Stimulated activated naive B cell treated with anti-CD40 and anti-IgM and Interleukin-4, amounts not matched to agents 10 μg/mL and 1 μg/mL and 100 μg/mL, for 72 hours (primary cell): ENCODE measurements at regions not wholly inside any gene's neighbourhood (a gene's known extent, or its start where the extent isn't known, plus 50 kb on each side); places are given as distances from the start of the nearest gene placed in this dataset.
"Not testable (repeated sequence)": the region's sequence is repeated elsewhere in the genome, so short reads cannot be mapped to it uniquely, and the experiment has no call there.

Experiments used
- ATAC-seq, 2 donors: fragments of 150-1000 bp; cut with Tn5 transposase; replicated peaks; 2 replicates each; pipeline ENCODE4 v1.10.0; 2021; ENCODE audit warnings: moderate library complexity in 1 of 2
- DNase-seq: peaks from one replicate; pipeline ENCODE4 v3.0.0; 2021
- H3K27ac Mint-ChIP-seq: one replicate; pipeline ENCODE4 v1.8.0; 2022; ENCODE audit warnings: mild to moderate bottlenecking, mixed read lengths
- H3K27me3 Mint-ChIP-seq, 2 donors: one replicate each; pipeline ENCODE4 v1.8.0; 2022; ENCODE audit warnings: mixed read lengths in 2 of 2
- H3K36me3 Mint-ChIP-seq, 2 donors: one replicate each; pipeline ENCODE4 v1.8.0; 2022; ENCODE audit warnings: mixed read lengths in 2 of 2, mild to moderate bottlenecking in 1 of 2
- H3K4me1 Mint-ChIP-seq, 2 donors: one replicate each; pipeline ENCODE4 v1.8.0; 2022; ENCODE audit warnings: mixed read lengths in 2 of 2, mild to moderate bottlenecking in 1 of 2
- H3K4me3 Mint-ChIP-seq, 2 donors: one replicate each; pipeline ENCODE4 v1.8.0; 2022; ENCODE audit warnings: mild to moderate bottlenecking in 2 of 2, mixed read lengths in 2 of 2, moderate library complexity in 1 of 2
- H3K9me3 Mint-ChIP-seq, 2 donors: one replicate each; pipeline ENCODE4 v1.8.0; 2022; ENCODE audit warnings: mixed read lengths in 2 of 2, mild to moderate bottlenecking in 1 of 2

- ATAC-seq, result no peak
- H3K27ac Mint-ChIP-seq, result no peak overlapping the region
- peaks cover 36 to 43% of the 10 kb centered on the region in 2 donors for H3K27me3 Mint-ChIP-seq
- H3K36me3 Mint-ChIP-seq, result no peaks in the 10 kb centered on the region
- H3K9me3 Mint-ChIP-seq, result peaks cover 3 to 4% of the 10 kb centered on the region in 2 donors
- H3K4me3 Mint-ChIP-seq, result no peak overlapping the region
- H3K4me1 Mint-ChIP-seq, result no peaks in the 10 kb centered on the region
- no peak for DNase-seq
Measured at GRCh38 chr14:55915456-55915855, 202.8 kb upstream of the PELI2 start.

GRCh38 chr14:55919800-55920199, 198.4 kb upstream of the PELI2 start:
- H3K9me3 Mint-ChIP-seq, H3K4me1 Mint-ChIP-seq, H3K4me3 Mint-ChIP-seq, ATAC-seq, DNase-seq, H3K36me3 Mint-ChIP-seq, H3K27ac Mint-ChIP-seq: not testable (repeated sequence)
- peaks cover 20 to 27% of the 10 kb centered on the region in 2 donors for H3K27me3 Mint-ChIP-seq

GRCh38 chr14:55921511-55921910, 196.7 kb upstream of the PELI2 start:
- ATAC-seq (no peak), DNase-seq (no peak)
- peaks cover 1 to 2% of the 10 kb centered on the region in 2 donors for H3K9me3 Mint-ChIP-seq
- no peaks in the 10 kb centered on the region for H3K36me3 Mint-ChIP-seq
- no peak overlapping the region for H3K4me3 Mint-ChIP-seq
- no peak overlapping the region for H3K27ac Mint-ChIP-seq
- no peaks in the 10 kb centered on the region for H3K4me1 Mint-ChIP-seq
- H3K27me3 Mint-ChIP-seq, result peaks cover 13 to 17% of the 10 kb centered on the region in 2 donors

- Mint-ChIP-seq H3K4me1 (no peaks in the 10 kb centered on the region), H3K9me3 (no peaks in the 10 kb centered on the region), H3K36me3 (no peaks in the 10 kb centered on the region), H3K27me3 (no peaks in the 10 kb centered on the region), H3K27ac (no peak overlapping the region), H3K4me3 (no peak overlapping the region)
- DNase-seq (no peak), ATAC-seq (no peak)
Measured at GRCh38 chr14:55926007-55926406, 192.2 kb upstream of the PELI2 start.

- peaks cover 0 to 2% of the 10 kb centered on the region in 2 donors for H3K27me3 Mint-ChIP-seq
- no peaks in the 10 kb centered on the region for H3K36me3 Mint-ChIP-seq
- no peak for ATAC-seq
- peaks cover 0 to 2% of the 10 kb centered on the region in 2 donors for H3K9me3 Mint-ChIP-seq
- H3K4me3 Mint-ChIP-seq, result no peak overlapping the region
- no peak overlapping the region for H3K27ac Mint-ChIP-seq
- no peaks in the 10 kb centered on the region for H3K4me1 Mint-ChIP-seq
- no peak for DNase-seq
Measured at GRCh38 chr14:55927028-55927427, 191.2 kb upstream of the PELI2 start.

- Mint-ChIP-seq H3K36me3 (no peaks in the 10 kb centered on the region), H3K27ac (no peak overlapping the region), H3K9me3 (peaks cover 0 to 2% of the 10 kb centered on the region in 2 donors), H3K27me3 (peaks cover 0 to 5% of the 10 kb centered on the region in 2 donors), H3K4me3 (no peak overlapping the region), H3K4me1 (no peaks in the 10 kb centered on the region)
- no peak for ATAC-seq
- DNase-seq, result no peak
Measured at GRCh38 chr14:55928276-55928675, 189.9 kb upstream of the PELI2 start.

- Mint-ChIP-seq H3K9me3 (peaks cover 6 to 7% of the 10 kb centered on the region in 2 donors), H3K4me1 (no peaks in the 10 kb centered on the region)
Measured at GRCh38 chr14:55929136-55929535, 189.1 kb upstream of the PELI2 start.

GRCh38 chr14:55930016-55930784, 188.0 kb upstream of the PELI2 start:
- Mint-ChIP-seq H3K9me3 (peaks cover 8 to 9% of the 10 kb centered on the region in 2 donors), H3K27ac (no peak overlapping the region), H3K36me3 (no peaks in the 10 kb centered on the region), H3K27me3 (peaks cover 0 to 5% of the 10 kb centered on the region in 2 donors), H3K4me3 (no peak overlapping the region), H3K4me1 (no peaks in the 10 kb centered on the region)
- ATAC-seq (no peak), DNase-seq (no peak)

More at GRCh38 chr14:55929136-55929535, 189.1 kb upstream of the PELI2 start:
- H3K27ac Mint-ChIP-seq, result no peak overlapping the region
- no peaks in the 10 kb centered on the region for H3K36me3 Mint-ChIP-seq
- ATAC-seq (no peak), DNase-seq (no peak)
- H3K27me3 Mint-ChIP-seq, result peaks cover 0 to 5% of the 10 kb centered on the region in 2 donors
- H3K4me3 Mint-ChIP-seq, result no peak overlapping the region

GRCh38 chr14:55936691-55937090, 181.5 kb upstream of the PELI2 start:
- Mint-ChIP-seq H3K4me3 (no peak overlapping the region), H3K9me3 (peaks cover 11% of the 10 kb centered on the region in 2 donors), H3K27ac (no peak overlapping the region), H3K36me3 (no peaks in the 10 kb centered on the region), H3K27me3 (peaks cover 0 to 12% of the 10 kb centered on the region in 2 donors), H3K4me1 (no peaks in the 10 kb centered on the region)
- no peak for DNase-seq
- ATAC-seq, result no peak

- Mint-ChIP-seq H3K27ac (no peak overlapping the region), H3K9me3 (peaks cover 9 to 11% of the 10 kb centered on the region in 2 donors), H3K4me3 (no peak overlapping the region), H3K27me3 (peaks cover 0 to 7% of the 10 kb centered on the region in 2 donors), H3K36me3 (no peaks in the 10 kb centered on the region), H3K4me1 (no peaks in the 10 kb centered on the region)
- no peak for ATAC-seq
- DNase-seq, result no peak
Measured at GRCh38 chr14:55938249-55938791, 179.9 kb upstream of the PELI2 start.

- no peak overlapping the region for H3K27ac Mint-ChIP-seq
- ATAC-seq (no peak), DNase-seq (no peak)
- peaks cover 2 to 3% of the 10 kb centered on the region in 2 donors for H3K9me3 Mint-ChIP-seq
- H3K27me3 Mint-ChIP-seq, result peaks cover 0 to 10% of the 10 kb centered on the region in 2 donors
- H3K4me3 Mint-ChIP-seq, result no peak overlapping the region
- H3K36me3 Mint-ChIP-seq, result no peaks in the 10 kb centered on the region
- no peaks in the 10 kb centered on the region for H3K4me1 Mint-ChIP-seq
Measured at GRCh38 chr14:55942076-55942654, 176.0 kb upstream of the PELI2 start.

- DNase-seq, result no peak
- Mint-ChIP-seq H3K27ac (no peak overlapping the region), H3K27me3 (peaks cover 0 to 5% of the 10 kb centered on the region in 2 donors), H3K4me1 (no peaks in the 10 kb centered on the region), H3K9me3 (peaks cover 2 to 3% of the 10 kb centered on the region in 2 donors), H3K4me3 (no peak overlapping the region), H3K36me3 (no peaks in the 10 kb centered on the region)
- ATAC-seq, result no peak
Measured at GRCh38 chr14:55942826-55943225, 175.4 kb upstream of the PELI2 start.

GRCh38 chr14:55944757-55945156, 173.5 kb upstream of the PELI2 start:
- H3K4me1 Mint-ChIP-seq, result no peaks in the 10 kb centered on the region
- H3K27me3 Mint-ChIP-seq, result peaks cover 0 to 7% of the 10 kb centered on the region in 2 donors
- H3K4me3 Mint-ChIP-seq, result no peak overlapping the region
- ATAC-seq (no peak), DNase-seq (no peak)
- no peak overlapping the region for H3K27ac Mint-ChIP-seq
- peaks cover 0 to 3% of the 10 kb centered on the region in 2 donors for H3K9me3 Mint-ChIP-seq
- H3K36me3 Mint-ChIP-seq, result no peaks in the 10 kb centered on the region

- no peak overlapping the region for H3K4me3 Mint-ChIP-seq
- H3K27ac Mint-ChIP-seq, result no peak overlapping the region
- H3K9me3 Mint-ChIP-seq, result no peaks in the 10 kb centered on the region
- DNase-seq, result no peak
- peaks cover 0 to 7% of the 10 kb centered on the region in 2 donors for H3K27me3 Mint-ChIP-seq
- no peaks in the 10 kb centered on the region for H3K36me3 Mint-ChIP-seq
- no peak for ATAC-seq
- H3K4me1 Mint-ChIP-seq, result no peaks in the 10 kb centered on the region
Measured at GRCh38 chr14:55946231-55946630, 172.0 kb upstream of the PELI2 start.

GRCh38 chr14:55948399-55948798, 169.8 kb upstream of the PELI2 start:
- Mint-ChIP-seq H3K27ac (no peak overlapping the region), H3K9me3 (no peaks in the 10 kb centered on the region), H3K36me3 (no peaks in the 10 kb centered on the region), H3K4me1 (no peaks in the 10 kb centered on the region), H3K4me3 (no peak overlapping the region), H3K27me3 (peaks cover 0 to 7% of the 10 kb centered on the region in 2 donors)
- no peak for DNase-seq
- ATAC-seq, result no peak
